ENCODE measurements at regions not wholly inside any gene's neighbourhood (a gene's known extent, or its start where the extent isn't known, plus 50 kb on each side); places are given as distances from the start of the nearest gene placed in this dataset.

DNA sequence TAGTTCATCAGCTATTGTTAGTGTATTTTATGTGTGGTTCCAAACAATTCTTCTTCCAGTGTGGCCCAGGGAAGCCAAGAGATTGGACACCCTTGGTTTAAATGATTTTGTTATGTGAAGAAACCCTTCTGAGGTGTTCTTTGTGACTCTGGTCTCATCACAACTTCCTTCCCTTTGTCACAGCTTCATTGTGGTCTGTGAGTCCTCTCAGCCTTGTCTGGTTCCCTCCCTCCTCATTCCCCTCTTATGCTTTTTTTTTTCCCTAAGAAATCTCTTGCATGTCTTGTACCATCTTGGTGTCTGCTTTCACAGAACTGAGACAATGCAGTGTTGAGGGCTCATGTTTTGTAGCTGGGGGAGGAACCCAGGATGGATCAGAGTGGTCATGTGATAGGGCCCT lies 118.9 kb downstream of the TMEM182 start:
- Histone ChIP-seq H3K18ac (ENCODE audit: low read depth, low read length) (no peak overlapping the region), H4K8ac (ENCODE audit: low read depth in 2 of 2, low read length in 2 of 2) (no peak overlapping the region), H3K79me1 (ENCODE audit: low read depth in 1 of 2, low read length in 2 of 2) (no peaks in the 10 kb centered on the region), H4K5ac (ENCODE audit: low read depth, low read length) (no peak overlapping the region), H2AFZ (replicated peaks; ENCODE audit: low read length, poor library complexity) (no peak overlapping the region), H2BK20ac (ENCODE audit: low read depth, low read length) (no peak overlapping the region), H4K20me1 (ENCODE audit: insufficient read depth, low read length) (no peaks in the 10 kb centered on the region), H2BK15ac (ENCODE audit: low read depth, low read length) (no peak overlapping the region), H3K14ac (replicated peaks; ENCODE audit: low read depth, low read length) (no peak overlapping the region), H3K9me1 (ENCODE audit: insufficient read depth, low read length) (no peaks in the 10 kb centered on the region), H3K9ac (ENCODE audit: low read depth, low read length) (no peak overlapping the region), H3K9me3 (ENCODE audit: control insufficient read depth, insufficient read depth, low read length) (no peaks in the 10 kb centered on the region), H3K4me3 (ENCODE audit: insufficient read depth, low read depth, low read length) (no peak overlapping the region), H4K91ac (ENCODE audit: insufficient read depth, low read depth, low read length) (no peak overlapping the region), H3K4ac (ENCODE audit: low read depth, low read length) (no peak overlapping the region), H3K27me3 (ENCODE audit: control insufficient read depth, insufficient read depth, low read length) (no peaks in the 10 kb centered on the region), H2BK120ac (ENCODE audit: low read depth, low read length) (no peak overlapping the region), H3K36me3 (ENCODE audit: control insufficient read depth, insufficient read depth, low read length) (no peaks in the 10 kb centered on the region), H2AK9ac (replicated peaks; ENCODE audit: low read depth, low read length, poor library complexity) (no peak overlapping the region), H3K56ac (ENCODE audit: extremely low read depth, insufficient read depth, low read length) (no peak overlapping the region), H3K4me2 (ENCODE audit: low read depth, low read length) (no peak overlapping the region), H3K23ac (ENCODE audit: low read depth, low read length) (no peak overlapping the region), H2BK5ac (ENCODE audit: low read depth, low read length, poor library complexity, severe bottlenecking) (no peak overlapping the region), H3K4me1 (ENCODE audit: control insufficient read depth, insufficient read depth, low read length) (no peaks in the 10 kb centered on the region), H2AK5ac (ENCODE audit: low read depth, low read length) (no peak overlapping the region), H3K27ac (ENCODE audit: insufficient read depth, low read length) (no peak overlapping the region)
- DNase-seq (no peak), ATAC-seq (ENCODE audit: low read depth) (no peak)
- BruUV-seq (replicated peaks), result no TSS peak
- CTCF ChIA-PET, result no interaction called here
- dilution Hi-C loops (cut with HindIII; ENCODE audit: low sequenced_read_pairs, unreplicated experiment) (no loop called here), in situ Hi-C loops (cut with MboI; ENCODE audit: low sequenced_read_pairs) (no loop called here), intact Hi-C loops (cut with micrococcal nuclease) (no loop called here)
- POLR2A ChIA-PET (ENCODE audit: unreplicated experiment), result no interaction called here
- no peak for TF ChIP-seq SMC3 (IDR thresholded peaks at IDR 0.05; ENCODE audit: low read depth, low read length)
- TF ChIP-seq, protein P1, sequence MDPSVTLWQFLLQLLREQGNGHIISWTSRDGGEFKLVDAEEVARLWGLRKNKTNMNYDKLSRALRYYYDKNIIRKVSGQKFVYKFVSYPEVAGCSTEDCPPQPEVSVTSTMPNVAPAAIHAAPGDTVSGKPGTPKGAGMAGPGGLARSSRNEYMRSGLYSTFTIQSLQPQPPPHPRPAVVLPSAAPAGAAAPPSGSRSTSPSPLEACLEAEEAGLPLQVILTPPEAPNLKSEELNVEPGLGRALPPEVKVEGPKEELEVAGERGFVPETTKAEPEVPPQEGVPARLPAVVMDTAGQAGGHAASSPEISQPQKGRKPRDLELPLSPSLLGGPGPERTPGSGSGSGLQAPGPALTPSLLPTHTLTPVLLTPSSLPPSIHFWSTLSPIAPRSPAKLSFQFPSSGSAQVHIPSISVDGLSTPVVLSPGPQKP (IDR thresholded peaks at IDR 0.05; ENCODE audit: borderline replicate concordance, low read depth, low read length), result no peak
- TF ChIP-seq, protein P2, sequence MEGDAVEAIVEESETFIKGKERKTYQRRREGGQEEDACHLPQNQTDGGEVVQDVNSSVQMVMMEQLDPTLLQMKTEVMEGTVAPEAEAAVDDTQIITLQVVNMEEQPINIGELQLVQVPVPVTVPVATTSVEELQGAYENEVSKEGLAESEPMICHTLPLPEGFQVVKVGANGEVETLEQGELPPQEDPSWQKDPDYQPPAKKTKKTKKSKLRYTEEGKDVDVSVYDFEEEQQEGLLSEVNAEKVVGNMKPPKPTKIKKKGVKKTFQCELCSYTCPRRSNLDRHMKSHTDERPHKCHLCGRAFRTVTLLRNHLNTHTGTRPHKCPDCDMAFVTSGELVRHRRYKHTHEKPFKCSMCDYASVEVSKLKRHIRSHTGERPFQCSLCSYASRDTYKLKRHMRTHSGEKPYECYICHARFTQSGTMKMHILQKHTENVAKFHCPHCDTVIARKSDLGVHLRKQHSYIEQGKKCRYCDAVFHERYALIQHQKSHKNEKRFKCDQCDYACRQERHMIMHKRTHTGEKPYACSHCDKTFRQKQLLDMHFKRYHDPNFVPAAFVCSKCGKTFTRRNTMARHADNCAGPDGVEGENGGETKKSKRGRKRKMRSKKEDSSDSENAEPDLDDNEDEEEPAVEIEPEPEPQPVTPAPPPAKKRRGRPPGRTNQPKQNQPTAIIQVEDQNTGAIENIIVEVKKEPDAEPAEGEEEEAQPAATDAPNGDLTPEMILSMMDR (conservative IDR thresholded peaks at IDR 0.05; ENCODE audit: low read depth, low read length), result no peak
- TF ChIP-seq RCOR1 (IDR thresholded peaks at IDR 0.05; ENCODE audit: insufficient replicate concordance, low read length), result no peak
- TF ChIP-seq MXI1 (IDR thresholded peaks at IDR 0.05; ENCODE audit: borderline replicate concordance, low read depth, low read length), result no peak
- no peak for TF ChIP-seq FOS (IDR thresholded peaks at IDR 0.05; ENCODE audit: low read depth, low read length)
- no peak for TF ChIP-seq MAZ (IDR thresholded peaks at IDR 0.05; ENCODE audit: borderline replicate concordance, low read depth, low read length)
- no peak for TF ChIP-seq NFE2L2 (IDR thresholded peaks at IDR 0.05; ENCODE audit: low read depth, low read length)
- TF ChIP-seq, protein P3, sequence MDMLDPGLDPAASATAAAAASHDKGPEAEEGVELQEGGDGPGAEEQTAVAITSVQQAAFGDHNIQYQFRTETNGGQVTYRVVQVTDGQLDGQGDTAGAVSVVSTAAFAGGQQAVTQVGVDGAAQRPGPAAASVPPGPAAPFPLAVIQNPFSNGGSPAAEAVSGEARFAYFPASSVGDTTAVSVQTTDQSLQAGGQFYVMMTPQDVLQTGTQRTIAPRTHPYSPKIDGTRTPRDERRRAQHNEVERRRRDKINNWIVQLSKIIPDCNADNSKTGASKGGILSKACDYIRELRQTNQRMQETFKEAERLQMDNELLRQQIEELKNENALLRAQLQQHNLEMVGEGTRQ (IDR thresholded peaks at IDR 0.05; ENCODE audit: low read depth, low read length), result no peak
- no peak for TF ChIP-seq RAD21 (IDR thresholded peaks at IDR 0.05; ENCODE audit: low read length)
- TF ChIP-seq MAFK (IDR thresholded peaks at IDR 0.05; ENCODE audit: low read depth, low read length), result no peak
- no peak for TF ChIP-seq CHD1 (IDR thresholded peaks at IDR 0.05; ENCODE audit: low read depth, low read length)
- TF ChIP-seq CEBPB (IDR thresholded peaks at IDR 0.05; ENCODE audit: low read depth, low read length), result no peak
- TF ChIP-seq POLR2A (IDR thresholded peaks at IDR 0.05; ENCODE audit: low read depth, low read length), result no peak
